WI38 (cell line): ENCODE measurements at regions not wholly inside any gene's neighbourhood (a gene's known extent, or its start where the extent isn't known, plus 50 kb on each side); places are given as distances from the start of the nearest gene placed in this dataset.

ENCODE experiments used
- H3K4me3 ChIP-seq: 2 replicates; pipeline ENCODE4 v1.5.1; 2011; ENCODE audit warnings: low read depth, mild to moderate bottlenecking, control low read depth, low read length
- TF ChIP-seq, protein P1 (sequence below): IDR thresholded peaks from 2 replicates; pipeline ENCODE4 v1.5.1; 2012; ENCODE audit warnings: low read depth, mild to moderate bottlenecking, control low read depth, low read length

- H3K4me3 ChIP-seq: no peak overlapping the region
- TF ChIP-seq, protein P1, sequence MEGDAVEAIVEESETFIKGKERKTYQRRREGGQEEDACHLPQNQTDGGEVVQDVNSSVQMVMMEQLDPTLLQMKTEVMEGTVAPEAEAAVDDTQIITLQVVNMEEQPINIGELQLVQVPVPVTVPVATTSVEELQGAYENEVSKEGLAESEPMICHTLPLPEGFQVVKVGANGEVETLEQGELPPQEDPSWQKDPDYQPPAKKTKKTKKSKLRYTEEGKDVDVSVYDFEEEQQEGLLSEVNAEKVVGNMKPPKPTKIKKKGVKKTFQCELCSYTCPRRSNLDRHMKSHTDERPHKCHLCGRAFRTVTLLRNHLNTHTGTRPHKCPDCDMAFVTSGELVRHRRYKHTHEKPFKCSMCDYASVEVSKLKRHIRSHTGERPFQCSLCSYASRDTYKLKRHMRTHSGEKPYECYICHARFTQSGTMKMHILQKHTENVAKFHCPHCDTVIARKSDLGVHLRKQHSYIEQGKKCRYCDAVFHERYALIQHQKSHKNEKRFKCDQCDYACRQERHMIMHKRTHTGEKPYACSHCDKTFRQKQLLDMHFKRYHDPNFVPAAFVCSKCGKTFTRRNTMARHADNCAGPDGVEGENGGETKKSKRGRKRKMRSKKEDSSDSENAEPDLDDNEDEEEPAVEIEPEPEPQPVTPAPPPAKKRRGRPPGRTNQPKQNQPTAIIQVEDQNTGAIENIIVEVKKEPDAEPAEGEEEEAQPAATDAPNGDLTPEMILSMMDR: no peak
Measured at GRCh38 chr7:12136523-12136922, 74.6 kb upstream of the TMEM106B start.

GRCh38 chr7:12137283-12137682 lies 73.8 kb upstream of the TMEM106B start:
- TF ChIP-seq, protein P1: no peak
- H3K4me3 ChIP-seq: no peak overlapping the region

DNA sequence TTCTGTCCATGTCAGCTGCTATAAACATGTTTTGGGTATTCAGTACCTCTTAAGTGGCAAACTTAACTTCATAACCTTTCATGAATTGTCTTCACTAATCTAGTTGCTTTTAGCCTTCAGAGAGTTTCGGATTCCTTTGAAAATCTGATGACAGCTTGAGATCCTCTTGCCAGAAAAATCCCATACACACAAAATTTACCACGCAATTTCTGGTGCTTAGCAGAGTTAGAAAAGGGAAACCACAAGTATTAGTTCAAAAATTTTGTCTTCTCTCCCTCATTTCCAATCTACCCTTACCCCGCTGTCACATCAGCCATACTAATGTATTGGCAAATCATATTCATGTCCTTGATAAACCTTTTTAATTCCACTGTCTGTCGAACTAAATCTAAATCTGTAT lies 72.7 kb upstream of the TMEM106B start:
- TF ChIP-seq, protein P1: no peak

GRCh38 chr7:12139416-12139815 lies 71.7 kb upstream of the TMEM106B start:
- no peak overlapping the region for H3K4me3 ChIP-seq
- TF ChIP-seq, protein P1: no peak

More for the DNA sequence above, 72.7 kb upstream of the TMEM106B start:
- H3K4me3 ChIP-seq: no peak overlapping the region

GRCh38 chr7:12146813-12147212 lies 64.3 kb upstream of the TMEM106B start:
- no peak overlapping the region for H3K4me3 ChIP-seq
- TF ChIP-seq, protein P1: no peak

GRCh38 chr7:12152196-12152918 lies 58.7 kb upstream of the TMEM106B start:
- no peak overlapping the region for H3K4me3 ChIP-seq
- TF ChIP-seq, protein P1: no peak

- TF ChIP-seq, protein P1: no peak
- no peak overlapping the region for H3K4me3 ChIP-seq
Measured at GRCh38 chr7:12154119-12154518, 57.0 kb upstream of the TMEM106B start.
